Spleen (tissue), 11 donors: ENCODE measurements at regions not wholly inside any gene's neighbourhood (a gene's known extent, or its start where the extent isn't known, plus 50 kb on each side); places are given as distances from the start of the nearest gene placed in this dataset.

Source experiments
- DNase-seq: peaks from one replicate; pipeline ENCODE4 v3.0.0-alpha.2; 2020
- H3K27ac ChIP-seq, 8 donors: fragments of 200-600 bp; sonication (generic) in 7 of 8; 1 replicate in 4 of 8; 2 replicates in 4 of 8; pipeline versions ENCODE4 v1.5.0 to v1.8.0; 2016 to 2021; ENCODE audit warnings: inconsistent platforms in 4 of 8, mild to moderate bottlenecking in 4 of 8, moderate library complexity in 1 of 8
- H3K27me3 ChIP-seq, 7 donors: fragments of 200-600 bp; sonication (generic) in 6 of 7; replicated peaks in 1 of 7; 1 replicate in 4 of 7; 2 replicates in 3 of 7; pipeline versions ENCODE4 v1.5.0 to v1.8.0; 2016 to 2021; ENCODE audit warnings: inconsistent platforms in 3 of 7, mild to moderate bottlenecking in 1 of 7
- H3K36me3 ChIP-seq, 6 donors: fragments of 200-600 bp; sonication (generic) in 5 of 6; 1 replicate in 4 of 6; 2 replicates in 2 of 6; pipeline versions ENCODE4 v1.5.0 to v1.8.0; 2016 to 2021; ENCODE audit warnings: inconsistent platforms in 2 of 6
- H3K4me1 ChIP-seq, 6 donors: fragments of 200-600 bp; sonication (generic) in 5 of 6; 1 replicate in 3 of 6; 2 replicates in 3 of 6; pipeline versions ENCODE4 v1.5.0 to v1.8.0; 2016 to 2021; ENCODE audit warnings: inconsistent platforms in 3 of 6
- H3K4me3 ChIP-seq, 8 donors: fragments of 200-600 bp; sonication (generic) in 7 of 8; 1 replicate in 4 of 8; 2 replicates in 4 of 8; pipeline versions ENCODE4 v1.5.0 to v1.8.0; 2016 to 2021; ENCODE audit warnings: inconsistent platforms in 4 of 8, mild to moderate bottlenecking in 4 of 8, moderate library complexity in 2 of 8
- H3K9me3 ChIP-seq, 8 donors: fragments of 200-600 bp; sonication (generic) in 7 of 8; 1 replicate in 4 of 8; 2 replicates in 4 of 8; pipeline versions ENCODE4 v1.5.0 to v1.8.0; 2016 to 2021; ENCODE audit warnings: inconsistent platforms in 4 of 8
- POLR2A ChIP-seq, 3 donors: fragments of 450-650 bp; IDR thresholded peaks; one replicate each; pipeline ENCODE4 v1.5.1; 2017; ENCODE audit warnings: antibody characterized with exemption in 3 of 3, mild to moderate bottlenecking in 1 of 3
- POLR2AphosphoS5 ChIP-seq, 3 donors: sonication (generic); formaldehyde crosslinking; IDR thresholded peaks; one replicate each; pipeline ENCODE4 v1.5.1; 2017; ENCODE audit warnings: antibody characterized with exemption in 3 of 3
- WGBS, 5 donors: extraction: QIAGEN DNeasy Blood & Tissue Kit in 3 of 5; methylation state at CpG; one replicate each; pipeline versions ENCODE4 v1.1.5 to v1.1.7; 2013 to 2018; 5-methylcytosine and 5-hydroxymethylcytosine counted together
- intact Hi-C: fragments of 100-400 bp; cut with DNase I; formaldehyde crosslinking; loops from one replicate; pipeline ENCODE4 v1.15.0; 2023; ENCODE audit warnings: low total_unique reads
- TF ChIP-seq, protein P1 (sequence below), 11 experiments: fragments of 200-600 bp in 7 of 11; fragments of 450-650 bp in 4 of 11; sonication (generic) in 4 of 11; IDR thresholded peaks in 8 of 11; conservative IDR thresholded peaks in 3 of 11; 1 replicate in 7 of 11; 2 replicates in 4 of 11; pipeline versions ENCODE4 v1.4.0 to v1.8.0; 2016 to 2021; ENCODE audit warnings: antibody characterized with exemption in 11 of 11, inconsistent platforms in 4 of 11, mild to moderate bottlenecking in 1 of 11
- donor health status: healthy with polysubstance abuse.
- donor health status: DM: no; HTN: no; CAD: no; lungs with moderate emphysema.
- donor health status: DM: no; HTN: no; CAD: no.
- donor health status: Bipolar disorder and iron deficiency.
- donor health status: healthy.
- donor health status: DM: no; HTN: no; CAD: no.
- donor health status: DM: yes; HTN: yes; CAD: no.

DNA sequence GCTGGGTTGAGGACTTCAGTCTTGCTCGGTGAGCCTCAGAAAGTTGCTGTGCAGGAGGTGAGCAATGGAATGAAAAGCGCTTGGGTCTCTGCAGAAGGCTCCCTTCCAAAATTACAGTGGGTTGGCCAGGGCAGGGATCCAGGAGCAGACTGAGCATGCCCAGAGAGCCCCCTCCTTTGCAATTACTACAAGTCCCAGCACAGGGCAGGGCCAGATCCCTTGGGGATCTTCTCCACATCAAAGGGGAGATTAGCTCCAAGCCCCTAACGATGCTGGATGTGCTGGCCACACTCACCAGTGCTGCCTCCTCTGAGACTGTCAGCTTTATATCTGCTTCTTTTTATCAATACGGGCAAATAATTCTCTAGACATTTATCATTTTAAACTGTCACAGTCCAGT is 337.5 kb downstream of the RPS24 start:
- WGBS, 5 donors: 68 to 91% (median 79%) methylated on average over 4 of the region's 4 CpGs
- Histone ChIP-seq H3K4me3 (no peak overlapping the region), H3K4me1 (peaks cover 0 to 6% (median 0%) of the 10 kb centered on the region in 6 donors), H3K27ac (no peak overlapping the region), H3K27me3 (no peaks in the 10 kb centered on the region), H3K9me3 (no peaks in the 10 kb centered on the region), H3K36me3 (no peaks in the 10 kb centered on the region)
- intact Hi-C loops: no loop called here
- TF ChIP-seq, protein P1, sequence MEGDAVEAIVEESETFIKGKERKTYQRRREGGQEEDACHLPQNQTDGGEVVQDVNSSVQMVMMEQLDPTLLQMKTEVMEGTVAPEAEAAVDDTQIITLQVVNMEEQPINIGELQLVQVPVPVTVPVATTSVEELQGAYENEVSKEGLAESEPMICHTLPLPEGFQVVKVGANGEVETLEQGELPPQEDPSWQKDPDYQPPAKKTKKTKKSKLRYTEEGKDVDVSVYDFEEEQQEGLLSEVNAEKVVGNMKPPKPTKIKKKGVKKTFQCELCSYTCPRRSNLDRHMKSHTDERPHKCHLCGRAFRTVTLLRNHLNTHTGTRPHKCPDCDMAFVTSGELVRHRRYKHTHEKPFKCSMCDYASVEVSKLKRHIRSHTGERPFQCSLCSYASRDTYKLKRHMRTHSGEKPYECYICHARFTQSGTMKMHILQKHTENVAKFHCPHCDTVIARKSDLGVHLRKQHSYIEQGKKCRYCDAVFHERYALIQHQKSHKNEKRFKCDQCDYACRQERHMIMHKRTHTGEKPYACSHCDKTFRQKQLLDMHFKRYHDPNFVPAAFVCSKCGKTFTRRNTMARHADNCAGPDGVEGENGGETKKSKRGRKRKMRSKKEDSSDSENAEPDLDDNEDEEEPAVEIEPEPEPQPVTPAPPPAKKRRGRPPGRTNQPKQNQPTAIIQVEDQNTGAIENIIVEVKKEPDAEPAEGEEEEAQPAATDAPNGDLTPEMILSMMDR (IDR thresholded peaks at IDR 0.05 in 8 of 11, conservative IDR thresholded peaks at IDR 0.05 in 3 of 11): no peak
- TF ChIP-seq POLR2AphosphoS5 (IDR thresholded peaks at IDR 0.05) (no peak), POLR2A (IDR thresholded peaks at IDR 0.05) (no peak)
- DNase-seq: no peak

DNA sequence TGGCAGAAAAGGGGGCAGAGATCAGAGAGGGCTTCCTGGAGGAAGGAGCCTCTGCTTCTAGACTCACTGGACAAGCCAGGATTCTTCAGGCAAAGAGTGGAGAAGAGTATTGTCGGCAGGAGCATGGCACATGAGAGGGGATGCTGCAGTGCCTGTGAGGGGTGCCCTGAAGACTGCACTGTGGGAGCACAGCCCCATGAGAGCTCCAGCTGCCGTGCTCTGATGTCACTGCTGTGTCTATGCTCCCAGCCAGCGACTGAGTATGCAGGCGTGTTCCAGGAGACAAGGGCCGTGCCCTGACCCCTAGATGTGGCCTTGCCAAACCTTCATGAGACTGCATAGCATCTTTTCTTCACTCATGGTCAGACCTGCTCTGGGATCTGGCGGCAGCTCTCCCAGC is 339.1 kb downstream of the RPS24 start:
- H3K27ac ChIP-seq: no peak overlapping the region
- TF ChIP-seq POLR2A (IDR thresholded peaks at IDR 0.05): no peak
- TF ChIP-seq POLR2AphosphoS5 (IDR thresholded peaks at IDR 0.05): no peak
- TF ChIP-seq, protein P1 (IDR thresholded peaks at IDR 0.05 in 8 of 11, conservative IDR thresholded peaks at IDR 0.05 in 3 of 11): no peak
- peak; percentile 52 for DNase-seq
- H3K27me3 ChIP-seq: no peaks in the 10 kb centered on the region
- no peaks in the 10 kb centered on the region for H3K9me3 ChIP-seq
- no peak overlapping the region for H3K4me3 ChIP-seq
- intact Hi-C loops: no loop called here
- peaks cover 0 to 3% (median 0%) of the 10 kb centered on the region in 6 donors for H3K4me1 ChIP-seq
- no peaks in the 10 kb centered on the region for H3K36me3 ChIP-seq
- 88 to 98% (median 89%) methylated on average over 4 to 6 of the region's 6 CpGs for WGBS, 5 donors

DNA sequence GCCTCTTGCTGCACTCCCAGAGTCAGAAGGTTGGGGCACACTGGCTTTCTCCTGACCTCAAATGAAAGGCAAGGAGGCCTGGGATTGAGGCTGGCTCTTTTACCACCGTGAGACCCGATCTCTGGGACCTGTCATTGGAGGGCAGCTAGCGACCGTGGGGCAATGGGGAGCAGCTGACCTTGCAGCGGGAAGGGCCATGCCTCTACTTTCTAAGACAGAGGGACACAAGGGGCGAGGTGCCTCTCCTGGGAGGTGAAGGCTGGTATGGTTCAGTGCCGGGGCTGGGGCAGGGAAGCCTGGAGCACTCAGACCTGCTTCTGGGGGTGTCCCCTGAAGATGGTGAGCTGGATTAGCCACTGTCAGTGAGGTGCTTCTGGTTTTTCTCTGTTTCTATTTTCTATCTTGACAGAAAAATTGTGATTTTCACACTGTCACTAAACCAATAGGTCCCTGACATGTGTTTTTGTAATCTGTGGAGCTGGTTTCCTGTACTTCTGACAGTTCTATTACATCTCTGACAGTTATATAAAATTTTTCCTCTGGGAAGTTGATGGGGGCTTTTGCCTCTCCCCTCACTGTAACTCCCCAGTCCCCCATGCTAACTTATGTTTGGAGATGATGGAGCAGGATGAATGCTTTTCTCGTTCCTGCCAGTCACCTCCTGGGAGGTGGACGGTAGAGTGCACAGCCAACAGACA is 340.8 kb downstream of the RPS24 start:
- no peaks in the 10 kb centered on the region for H3K4me1 ChIP-seq

More for the DNA sequence above, 340.8 kb downstream of the RPS24 start:
- H3K9me3 ChIP-seq: peaks cover 0 to 6% (median 0%) of the 10 kb centered on the region in 8 donors
- TF ChIP-seq, protein P1 (IDR thresholded peaks at IDR 0.05 in 8 of 11, conservative IDR thresholded peaks at IDR 0.05 in 3 of 11): no peak
- TF ChIP-seq POLR2A (IDR thresholded peaks at IDR 0.05) (no peak), POLR2AphosphoS5 (IDR thresholded peaks at IDR 0.05) (no peak)
- peak; percentile 46 for DNase-seq
- 87 to 95% (median 90%) methylated on average over 9 of the region's 9 CpGs for WGBS, 5 donors
- intact Hi-C loops: no loop called here
- no peak overlapping the region for H3K4me3 ChIP-seq
- no peaks in the 10 kb centered on the region for H3K36me3 ChIP-seq
- H3K27me3 ChIP-seq: no peaks in the 10 kb centered on the region
- no peak overlapping the region for H3K27ac ChIP-seq
